Osteoblast (primary cell): ENCODE measurements at regions not wholly inside any gene's neighbourhood (a gene's known extent, or its start where the extent isn't known, plus 50 kb on each side); places are given as distances from the start of the nearest gene placed in this dataset.

ENCODE experiments used
- DNase-seq: peaks from one replicate; pipeline ENCODE4 v3.0.0; 2011; ENCODE audit warnings: low spot score, mixed read lengths; ENCODE audit not compliant: insufficient read length; ENCODE audit errors: missing footprints
- H2AFZ ChIP-seq: 2 replicates; pipeline ENCODE4 v1.6.0; 2011; ENCODE audit warnings: mild to moderate bottlenecking, low read length
- H3K27ac ChIP-seq: 2 replicates; pipeline ENCODE4 v1.5.1; 2011; ENCODE audit warnings: mild to moderate bottlenecking, low read depth, low read length, moderate library complexity
- H3K27me3 ChIP-seq: 2 replicates; pipeline ENCODE4 v1.6.0; 2012; ENCODE audit warnings: mild to moderate bottlenecking, control low read depth, inconsistent platforms, low read length, moderate library complexity; ENCODE audit not compliant: insufficient read depth
- H3K36me3 ChIP-seq: 2 replicates; pipeline ENCODE4 v1.5.1; 2011; ENCODE audit warnings: mild to moderate bottlenecking, low read length, control low read depth, moderate library complexity; ENCODE audit not compliant: insufficient read depth
- H3K4me1 ChIP-seq: 2 replicates; pipeline ENCODE4 v1.5.1; 2011; ENCODE audit warnings: mild to moderate bottlenecking, low read length, control low read depth, moderate library complexity; ENCODE audit not compliant: insufficient read depth
- H3K4me2 ChIP-seq: 2 replicates; pipeline ENCODE4 v1.6.0; 2011; ENCODE audit warnings: mild to moderate bottlenecking, low read length; ENCODE audit not compliant: insufficient read depth
- H3K4me3 ChIP-seq: fragments of 200-600 bp; sonication (generic); 3 replicates; pipeline ENCODE4 v1.5.1; 2012; ENCODE audit warnings: mild to moderate bottlenecking, low read length, inconsistent platforms; ENCODE audit not compliant: insufficient read depth
- H3K79me2 ChIP-seq: 2 replicates; pipeline ENCODE4 v1.6.0; 2012; ENCODE audit warnings: mild to moderate bottlenecking, low read length, control low read depth, inconsistent platforms; ENCODE audit not compliant: insufficient read depth
- H3K9me3 ChIP-seq: 2 replicates; pipeline ENCODE4 v1.5.1; 2011; ENCODE audit warnings: low read depth, low read length, control low read depth
- H4K20me1 ChIP-seq: 2 replicates; pipeline ENCODE4 v1.6.0; 2012; ENCODE audit warnings: mild to moderate bottlenecking, low read length, control low read depth; ENCODE audit not compliant: insufficient read depth
- TF ChIP-seq, protein P1 (sequence below): IDR thresholded peaks from 2 replicates; pipeline ENCODE4 v1.5.1; 2011; ENCODE audit warnings: mild to moderate bottlenecking, low read depth, low read length, moderate library complexity; ENCODE audit errors: extremely low read depth

DNA sequence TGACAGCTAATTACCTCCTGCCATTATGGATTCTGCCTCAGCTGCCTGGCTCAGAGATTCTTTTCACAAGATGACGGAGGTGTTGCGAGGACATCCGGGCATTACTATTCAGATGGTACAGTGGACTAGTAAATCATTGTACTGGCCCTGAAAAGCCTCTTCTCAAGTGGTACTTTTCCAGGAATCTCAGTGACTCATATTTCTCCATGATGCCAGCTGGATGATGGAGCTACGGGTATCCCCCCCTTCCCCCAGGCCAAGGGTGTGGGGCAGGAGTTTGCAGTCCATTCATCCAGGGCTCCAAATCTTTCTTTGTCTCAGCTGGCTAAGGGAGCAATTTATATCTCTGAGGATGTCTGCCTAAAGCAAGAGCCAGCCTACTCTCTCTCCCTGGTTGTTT is 107.7 kb upstream of the GPR139 start:
- no peak overlapping the region for H3K27ac ChIP-seq
- no peaks in the 10 kb centered on the region for H3K27me3 ChIP-seq
- no peaks in the 10 kb centered on the region for H3K4me1 ChIP-seq
- H3K9me3 ChIP-seq: no peaks in the 10 kb centered on the region
- no peak for DNase-seq
- TF ChIP-seq, protein P1, sequence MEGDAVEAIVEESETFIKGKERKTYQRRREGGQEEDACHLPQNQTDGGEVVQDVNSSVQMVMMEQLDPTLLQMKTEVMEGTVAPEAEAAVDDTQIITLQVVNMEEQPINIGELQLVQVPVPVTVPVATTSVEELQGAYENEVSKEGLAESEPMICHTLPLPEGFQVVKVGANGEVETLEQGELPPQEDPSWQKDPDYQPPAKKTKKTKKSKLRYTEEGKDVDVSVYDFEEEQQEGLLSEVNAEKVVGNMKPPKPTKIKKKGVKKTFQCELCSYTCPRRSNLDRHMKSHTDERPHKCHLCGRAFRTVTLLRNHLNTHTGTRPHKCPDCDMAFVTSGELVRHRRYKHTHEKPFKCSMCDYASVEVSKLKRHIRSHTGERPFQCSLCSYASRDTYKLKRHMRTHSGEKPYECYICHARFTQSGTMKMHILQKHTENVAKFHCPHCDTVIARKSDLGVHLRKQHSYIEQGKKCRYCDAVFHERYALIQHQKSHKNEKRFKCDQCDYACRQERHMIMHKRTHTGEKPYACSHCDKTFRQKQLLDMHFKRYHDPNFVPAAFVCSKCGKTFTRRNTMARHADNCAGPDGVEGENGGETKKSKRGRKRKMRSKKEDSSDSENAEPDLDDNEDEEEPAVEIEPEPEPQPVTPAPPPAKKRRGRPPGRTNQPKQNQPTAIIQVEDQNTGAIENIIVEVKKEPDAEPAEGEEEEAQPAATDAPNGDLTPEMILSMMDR: no peak
- H2AFZ ChIP-seq: no peak overlapping the region
- H3K36me3 ChIP-seq: no peaks in the 10 kb centered on the region
- H4K20me1 ChIP-seq: no peaks in the 10 kb centered on the region
- no peak overlapping the region for H3K4me3 ChIP-seq
- no peaks in the 10 kb centered on the region for H3K79me2 ChIP-seq
- no peak overlapping the region for H3K4me2 ChIP-seq

DNA sequence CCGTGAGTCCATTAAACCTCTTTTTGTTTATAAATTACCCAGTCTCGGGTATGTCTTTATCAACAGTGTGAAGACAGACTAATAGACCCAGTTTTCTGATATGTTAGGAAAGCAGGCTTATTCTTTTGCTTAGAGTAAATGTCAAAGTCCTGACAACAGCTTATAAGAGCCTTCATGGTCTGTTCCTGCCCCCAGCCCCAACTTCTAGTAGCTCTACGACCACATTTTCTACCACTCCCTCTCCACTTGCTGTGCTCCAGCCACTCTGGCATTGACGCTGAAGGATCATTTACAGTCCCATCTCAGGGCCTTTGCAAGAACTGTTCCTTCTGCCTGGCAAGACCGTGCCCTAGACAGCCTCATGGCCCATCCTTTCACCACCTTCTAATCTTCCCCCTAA is 104.6 kb upstream of the GPR139 start:
- no peaks in the 10 kb centered on the region for H4K20me1 ChIP-seq
- H3K4me1 ChIP-seq: no peaks in the 10 kb centered on the region
- no peaks in the 10 kb centered on the region for H3K27me3 ChIP-seq
- H3K27ac ChIP-seq: no peak overlapping the region
- TF ChIP-seq, protein P1: no peak
- no peaks in the 10 kb centered on the region for H3K9me3 ChIP-seq
- H3K36me3 ChIP-seq: no peaks in the 10 kb centered on the region
- DNase-seq: no peak
- H2AFZ ChIP-seq: no peak overlapping the region
- no peak overlapping the region for H3K4me2 ChIP-seq
- H3K79me2 ChIP-seq: no peaks in the 10 kb centered on the region
- no peak overlapping the region for H3K4me3 ChIP-seq

DNA sequence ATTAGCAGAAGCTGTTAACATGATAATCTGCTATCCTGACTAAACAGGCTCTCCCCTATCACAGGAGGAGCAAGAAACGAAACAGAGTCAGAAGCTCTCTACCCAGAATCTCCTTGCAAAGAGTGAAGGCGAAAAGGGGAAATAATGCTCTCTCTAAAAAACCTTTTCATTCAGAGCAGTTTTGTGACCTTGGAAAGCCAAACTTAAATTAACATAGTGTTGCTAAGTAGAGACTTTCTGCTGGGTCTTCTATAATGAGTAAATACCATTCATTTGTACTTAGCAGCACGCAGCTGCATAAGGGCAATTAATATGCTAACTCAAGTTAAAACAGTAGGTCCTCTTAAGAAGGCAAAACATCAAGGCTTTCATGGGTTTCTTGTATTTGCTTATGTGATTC is 101.7 kb upstream of the GPR139 start:
- no peak overlapping the region for H2AFZ ChIP-seq
- H3K4me3 ChIP-seq: no peak overlapping the region
- H3K9me3 ChIP-seq: no peaks in the 10 kb centered on the region
- TF ChIP-seq, protein P1: no peak
- DNase-seq: no peak
- H3K27ac ChIP-seq: no peak overlapping the region
- no peaks in the 10 kb centered on the region for H3K27me3 ChIP-seq
- no peaks in the 10 kb centered on the region for H3K79me2 ChIP-seq
- H3K4me2 ChIP-seq: no peak overlapping the region
- no peaks in the 10 kb centered on the region for H3K36me3 ChIP-seq
- H4K20me1 ChIP-seq: no peaks in the 10 kb centered on the region
- no peaks in the 10 kb centered on the region for H3K4me1 ChIP-seq

DNA sequence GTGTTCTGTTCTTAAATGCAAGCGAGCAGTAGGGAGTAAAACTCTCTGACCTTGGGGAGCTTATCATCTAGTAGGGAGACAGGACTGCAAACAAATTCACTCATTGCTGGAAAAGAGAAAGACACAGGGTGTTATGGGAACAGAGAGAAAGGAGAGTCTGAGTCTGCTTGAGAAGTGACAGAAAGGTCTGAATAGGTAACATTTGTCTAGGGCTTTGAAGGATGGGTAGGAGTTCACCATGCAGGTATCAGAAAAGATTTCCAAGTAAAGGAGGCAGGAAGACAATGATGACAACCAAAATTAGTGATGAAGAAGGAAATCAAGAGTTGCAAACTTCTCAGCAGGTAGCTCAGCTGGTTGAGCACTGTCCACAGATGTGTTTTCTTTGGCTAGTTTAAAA is 93.6 kb upstream of the GPR139 start:
- Histone ChIP-seq H3K4me3 (no peak overlapping the region), H4K20me1 (no peaks in the 10 kb centered on the region), H3K4me2 (no peak overlapping the region), H3K27ac (no peak overlapping the region), H3K4me1 (no peaks in the 10 kb centered on the region), H3K9me3 (no peaks in the 10 kb centered on the region), H2AFZ (no peak overlapping the region), H3K27me3 (no peaks in the 10 kb centered on the region), H3K79me2 (no peaks in the 10 kb centered on the region), H3K36me3 (no peaks in the 10 kb centered on the region)
- TF ChIP-seq, protein P1: no peak
- DNase-seq: no peak
